Stomach smooth muscle (tissue), 2 donors: ENCODE measurements at regions not wholly inside any gene's neighbourhood (a gene's known extent, or its start where the extent isn't known, plus 50 kb on each side); places are given as distances from the start of the nearest gene placed in this dataset.

ENCODE experiments used
- H3K27ac ChIP-seq: one replicate; pipeline ENCODE4 v1.7.0; 2013; ENCODE audit warnings: mild to moderate bottlenecking, low read length, inconsistent platforms
- H3K27me3 ChIP-seq, 2 donors: one replicate each; pipeline ENCODE4 v1.7.0; 2013; ENCODE audit warnings: low read length in 2 of 2; ENCODE audit not compliant: insufficient read depth in 2 of 2, control insufficient read depth in 1 of 2
- H3K36me3 ChIP-seq, 2 donors: one replicate each; pipeline ENCODE4 v1.7.0; 2013; ENCODE audit warnings: low read length in 2 of 2; ENCODE audit not compliant: control insufficient read depth in 2 of 2, insufficient read depth in 2 of 2
- H3K4me1 ChIP-seq: one replicate; pipeline ENCODE4 v1.7.0; 2013; ENCODE audit warnings: low read length; ENCODE audit not compliant: control insufficient read depth, insufficient read depth
- H3K4me3 ChIP-seq, 2 donors: one replicate each; pipeline ENCODE4 v1.7.0; 2013; ENCODE audit warnings: low read length in 2 of 2
- H3K9ac ChIP-seq, 2 donors: one replicate each; pipeline ENCODE4 v1.7.0; 2013; ENCODE audit warnings: low read length in 2 of 2, mild to moderate bottlenecking in 1 of 2
- H3K9me3 ChIP-seq, 2 donors: one replicate each; pipeline ENCODE4 v1.7.0; 2013; ENCODE audit warnings: low read length in 2 of 2; ENCODE audit not compliant: control insufficient read depth in 2 of 2
- donor health status: healthy.
- donor health status: Pancreatic carcinoma.

GRCh38 chr12:46470975-46471374 lies 98.4 kb upstream of the SLC38A2 start:
- Histone ChIP-seq H3K4me1 (peaks cover 7% of the 10 kb centered on the region), H3K9me3 (no peaks in the 10 kb centered on the region), H3K27me3 (no peaks in the 10 kb centered on the region), H3K36me3 (no peaks in the 10 kb centered on the region), H3K4me3 (no peak overlapping the region), H3K9ac (no peak overlapping the region), H3K27ac (no peak overlapping the region)

GRCh38 chr12:46470036-46470627 lies 97.6 kb upstream of the SLC38A2 start:
- peaks cover 7% of the 10 kb centered on the region for H3K4me1 ChIP-seq
- H3K4me3 ChIP-seq = no peak overlapping the region
- no peaks in the 10 kb centered on the region for H3K36me3 ChIP-seq
- H3K9me3 ChIP-seq = no peaks in the 10 kb centered on the region
- H3K27me3 ChIP-seq = no peaks in the 10 kb centered on the region
- no peak overlapping the region for H3K9ac ChIP-seq
- H3K27ac ChIP-seq = no peak overlapping the region

GRCh38 chr12:46468813-46469212 lies 96.2 kb upstream of the SLC38A2 start:
- Histone ChIP-seq H3K4me1 (peaks cover 7% of the 10 kb centered on the region), H3K27me3 (no peaks in the 10 kb centered on the region), H3K9ac (no peak overlapping the region), H3K9me3 (no peaks in the 10 kb centered on the region), H3K4me3 (no peak overlapping the region), H3K36me3 (no peaks in the 10 kb centered on the region), H3K27ac (no peak overlapping the region)

- Histone ChIP-seq H3K9ac (no peak overlapping the region), H3K4me3 (no peak overlapping the region), H3K27ac (no peak overlapping the region)
Measured at GRCh38 chr12:46468160-46468559, 95.6 kb upstream of the SLC38A2 start.

GRCh38 chr12:46465307-46465706 lies 92.7 kb upstream of the SLC38A2 start:
- no peak overlapping the region for H3K4me3 ChIP-seq

More at GRCh38 chr12:46468160-46468559, 95.6 kb upstream of the SLC38A2 start:
- no peaks in the 10 kb centered on the region for H3K27me3 ChIP-seq
- H3K4me1 ChIP-seq = peaks cover 2% of the 10 kb centered on the region
- no peaks in the 10 kb centered on the region for H3K9me3 ChIP-seq
- no peaks in the 10 kb centered on the region for H3K36me3 ChIP-seq

GRCh38 chr12:46464863-46465262 lies 92.3 kb upstream of the SLC38A2 start:
- H3K9ac ChIP-seq = no peak overlapping the region
- no peaks in the 10 kb centered on the region for H3K27me3 ChIP-seq
- no peaks in the 10 kb centered on the region for H3K9me3 ChIP-seq
- H3K36me3 ChIP-seq = no peaks in the 10 kb centered on the region
- no peak overlapping the region for H3K27ac ChIP-seq
- H3K4me3 ChIP-seq = no peak overlapping the region
- H3K4me1 ChIP-seq = peaks cover 4% of the 10 kb centered on the region

More at GRCh38 chr12:46465307-46465706, 92.7 kb upstream of the SLC38A2 start:
- peaks cover 4% of the 10 kb centered on the region for H3K4me1 ChIP-seq
- H3K27me3 ChIP-seq = no peaks in the 10 kb centered on the region
- no peak overlapping the region for H3K27ac ChIP-seq
- no peak overlapping the region for H3K9ac ChIP-seq
- H3K9me3 ChIP-seq = no peaks in the 10 kb centered on the region
- H3K36me3 ChIP-seq = no peaks in the 10 kb centered on the region

- Histone ChIP-seq H3K36me3 (no peaks in the 10 kb centered on the region), H3K27me3 (no peaks in the 10 kb centered on the region), H3K4me1 (peaks cover 4% of the 10 kb centered on the region), H3K9me3 (no peaks in the 10 kb centered on the region), H3K27ac (no peak overlapping the region), H3K9ac (no peak overlapping the region), H3K4me3 (no peak overlapping the region)
Measured at GRCh38 chr12:46462641-46463355, 90.2 kb upstream of the SLC38A2 start.

GRCh38 chr12:46461907-46462640 lies 89.5 kb upstream of the SLC38A2 start:
- H3K27ac ChIP-seq = no peak overlapping the region
- no peak overlapping the region for H3K4me3 ChIP-seq
- no peaks in the 10 kb centered on the region for H3K9me3 ChIP-seq
- peaks cover 4% of the 10 kb centered on the region for H3K4me1 ChIP-seq
- no peaks in the 10 kb centered on the region for H3K27me3 ChIP-seq
- H3K9ac ChIP-seq = no peak overlapping the region
- H3K36me3 ChIP-seq = no peaks in the 10 kb centered on the region

GRCh38 chr12:46461459-46461858 lies 88.9 kb upstream of the SLC38A2 start:
- Histone ChIP-seq H3K9me3 (no peaks in the 10 kb centered on the region), H3K4me1 (peaks cover 4% of the 10 kb centered on the region), H3K27ac (no peak overlapping the region), H3K27me3 (no peaks in the 10 kb centered on the region), H3K4me3 (no peak overlapping the region), H3K36me3 (no peaks in the 10 kb centered on the region), H3K9ac (no peak overlapping the region)

- H3K4me3 ChIP-seq = no peak overlapping the region
- no peaks in the 10 kb centered on the region for H3K36me3 ChIP-seq
- no peaks in the 10 kb centered on the region for H3K27me3 ChIP-seq
- H3K9ac ChIP-seq = no peak overlapping the region
- no peaks in the 10 kb centered on the region for H3K9me3 ChIP-seq
- H3K27ac ChIP-seq = no peak overlapping the region
- peaks cover 4% of the 10 kb centered on the region for H3K4me1 ChIP-seq
Measured at GRCh38 chr12:46460682-46461210, 88.2 kb upstream of the SLC38A2 start.
